ENCODE measurements at regions not wholly inside any gene's neighbourhood (a gene's known extent, or its start where the extent isn't known, plus 50 kb on each side); places are given as distances from the start of the nearest gene placed in this dataset.

DNA sequence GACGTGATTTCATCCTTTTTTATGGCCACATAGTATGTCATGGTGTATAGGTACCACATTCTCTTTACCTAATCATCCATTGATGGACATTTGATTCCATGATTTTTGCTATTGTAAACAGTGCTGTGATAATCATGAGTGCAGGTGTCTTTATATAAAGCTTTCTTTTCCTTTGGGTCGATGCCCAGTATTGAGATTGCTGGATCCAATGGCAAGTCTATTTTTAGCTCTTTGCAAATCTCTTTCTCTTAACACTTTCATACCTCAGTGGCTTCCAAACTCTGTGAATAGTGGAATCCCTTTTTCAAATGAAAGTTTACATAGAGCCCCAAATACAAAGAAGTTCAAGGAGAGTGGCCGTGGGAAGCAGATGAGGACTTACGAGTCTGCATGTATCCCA lies 105.8 kb upstream of the SPTLC3 start:
- Histone ChIP-seq H2BK20ac (ENCODE audit: low read depth, low read length, poor library complexity, severe bottlenecking) (no peak overlapping the region), H3K9ac (ENCODE audit: extremely low read depth, insufficient read length, low read length) (no peak overlapping the region), H2BK120ac (ENCODE audit: low read depth, low read length, poor library complexity, severe bottlenecking) (no peak overlapping the region), H3K79me1 (ENCODE audit: insufficient read depth, low read depth, low read length, poor library complexity, severe bottlenecking) (no peaks in the 10 kb centered on the region), H4K91ac (ENCODE audit: insufficient read length, low read depth, low read length) (no peak overlapping the region), H2BK12ac (ENCODE audit: insufficient read length, low read depth, low read length) (no peak overlapping the region), H3K27ac (ENCODE audit: insufficient read length, low read depth, low read length) (no peak overlapping the region), H3K18ac (ENCODE audit: insufficient read length, low read depth, low read length) (no peak overlapping the region), H3K23me2 (ENCODE audit: insufficient read length, low read depth, low read length, poor library complexity, severe bottlenecking) (no peaks in the 10 kb centered on the region), H2BK15ac (ENCODE audit: low read depth, low read length) (no peak overlapping the region), H4K8ac (replicated peaks; ENCODE audit: insufficient read length, low read depth, low read length) (no peak overlapping the region), H3K79me2 (ENCODE audit: insufficient read depth, low read length) (no peaks in the 10 kb centered on the region; the same call in 1 of the 2 replicates), H4K20me1 (ENCODE audit: control insufficient read depth, insufficient read depth, insufficient read length) (no peaks in the 10 kb centered on the region), H3K9me3 (ENCODE audit: control insufficient read depth, low read depth, low read length) (no peaks in the 10 kb centered on the region), H3K14ac (ENCODE audit: insufficient read depth, low read length) (no peak overlapping the region), H3K4ac (ENCODE audit: low read depth, low read length) (no peak overlapping the region), H3K56ac (ENCODE audit: insufficient read length, low read depth, low read length) (no peak overlapping the region), H4K5ac (ENCODE audit: insufficient read length, low read depth, low read length) (no peak overlapping the region), H3K23ac (ENCODE audit: insufficient read length, low read depth, low read length) (no peak overlapping the region), H3T11ph (ENCODE audit: low read length) (no peak overlapping the region), H3K27me3 (ENCODE audit: insufficient read depth, low read length) (no peaks in the 10 kb centered on the region), H2AFZ (ENCODE audit: low read length) (no peak overlapping the region), H2BK5ac (ENCODE audit: insufficient read length, low read length) (no peak overlapping the region), H3K4me2 (ENCODE audit: insufficient read depth, insufficient read length, low read length) (no peak overlapping the region), H2AK5ac (ENCODE audit: insufficient read length, low read length) (no peak overlapping the region), H3K4me1 (ENCODE audit: insufficient read depth, low read length) (no peaks in the 10 kb centered on the region)
- no peaks in the 10 kb centered on the region for H3K4me1 Mint-ChIP-seq
- no peak for DNase-seq
- no peaks in the 10 kb centered on the region for H3K9me3 Mint-ChIP-seq
- no peaks in the 10 kb centered on the region for H3K36me3 Mint-ChIP-seq (ENCODE audit: insufficient read depth in 1 of 3, low read depth in 3 of 3)
- H3K27ac Mint-ChIP-seq: no peak overlapping the region
- TF ChIP-seq, protein P1, sequence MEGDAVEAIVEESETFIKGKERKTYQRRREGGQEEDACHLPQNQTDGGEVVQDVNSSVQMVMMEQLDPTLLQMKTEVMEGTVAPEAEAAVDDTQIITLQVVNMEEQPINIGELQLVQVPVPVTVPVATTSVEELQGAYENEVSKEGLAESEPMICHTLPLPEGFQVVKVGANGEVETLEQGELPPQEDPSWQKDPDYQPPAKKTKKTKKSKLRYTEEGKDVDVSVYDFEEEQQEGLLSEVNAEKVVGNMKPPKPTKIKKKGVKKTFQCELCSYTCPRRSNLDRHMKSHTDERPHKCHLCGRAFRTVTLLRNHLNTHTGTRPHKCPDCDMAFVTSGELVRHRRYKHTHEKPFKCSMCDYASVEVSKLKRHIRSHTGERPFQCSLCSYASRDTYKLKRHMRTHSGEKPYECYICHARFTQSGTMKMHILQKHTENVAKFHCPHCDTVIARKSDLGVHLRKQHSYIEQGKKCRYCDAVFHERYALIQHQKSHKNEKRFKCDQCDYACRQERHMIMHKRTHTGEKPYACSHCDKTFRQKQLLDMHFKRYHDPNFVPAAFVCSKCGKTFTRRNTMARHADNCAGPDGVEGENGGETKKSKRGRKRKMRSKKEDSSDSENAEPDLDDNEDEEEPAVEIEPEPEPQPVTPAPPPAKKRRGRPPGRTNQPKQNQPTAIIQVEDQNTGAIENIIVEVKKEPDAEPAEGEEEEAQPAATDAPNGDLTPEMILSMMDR (conservative IDR thresholded peaks at IDR 0.05): no peak
- WGBS (ENCODE audit: extremely low coverage, insufficient read length, low lambda C conversion rate): no CpG with 5 or more reads among the region's 4 CpGs
- no peak overlapping the region for H3K4me3 Mint-ChIP-seq
- H3K27me3 Mint-ChIP-seq (ENCODE audit: low read depth): no peaks in the 10 kb centered on the region
